Colonic mucosa (tissue), 4 donors: ENCODE measurements at regions not wholly inside any gene's neighbourhood (a gene's known extent, or its start where the extent isn't known, plus 50 kb on each side); places are given as distances from the start of the nearest gene placed in this dataset.

Source experiments
- DNase-seq: peaks from one replicate; pipeline ENCODE4 v3.0.0-alpha.2; 2020
- H3K27ac ChIP-seq: fragments of 200-600 bp; one replicate; pipeline ENCODE4 v1.8.0; 2021
- H3K27me3 ChIP-seq: fragments of 200-600 bp; one replicate; pipeline ENCODE4 v1.8.0; 2021
- H3K36me3 ChIP-seq: fragments of 200-600 bp; one replicate; pipeline ENCODE4 v1.8.0; 2021
- H3K4me1 ChIP-seq: fragments of 200-600 bp; one replicate; pipeline ENCODE4 v1.8.0; 2021; ENCODE audit warnings: mild to moderate bottlenecking
- H3K4me3 ChIP-seq: fragments of 200-600 bp; one replicate; pipeline ENCODE4 v1.8.0; 2021
- H3K9ac ChIP-seq, 2 donors: one replicate each; pipeline ENCODE4 v1.7.0; 2013; ENCODE audit warnings: control low read depth in 2 of 2, low read depth in 2 of 2, low read length in 2 of 2
- H3K9me3 ChIP-seq: fragments of 200-600 bp; one replicate; pipeline ENCODE4 v1.8.0; 2021
- intact Hi-C: fragments of 100-400 bp; cut with DNase I; formaldehyde crosslinking; loops from one replicate; pipeline ENCODE4 v1.14.1; 2022
- TF ChIP-seq, protein P1 (sequence below): fragments of 200-600 bp; IDR thresholded peaks from one replicate; pipeline ENCODE4 v1.8.0; 2022; ENCODE audit warnings: antibody characterized with exemption, mild to moderate bottlenecking
- donor health status: healthy.
- donor health status: DM: no; HTN: no; CAD: no.
- donor health status: DM: no; HTN: no; CAD: no.

DNA sequence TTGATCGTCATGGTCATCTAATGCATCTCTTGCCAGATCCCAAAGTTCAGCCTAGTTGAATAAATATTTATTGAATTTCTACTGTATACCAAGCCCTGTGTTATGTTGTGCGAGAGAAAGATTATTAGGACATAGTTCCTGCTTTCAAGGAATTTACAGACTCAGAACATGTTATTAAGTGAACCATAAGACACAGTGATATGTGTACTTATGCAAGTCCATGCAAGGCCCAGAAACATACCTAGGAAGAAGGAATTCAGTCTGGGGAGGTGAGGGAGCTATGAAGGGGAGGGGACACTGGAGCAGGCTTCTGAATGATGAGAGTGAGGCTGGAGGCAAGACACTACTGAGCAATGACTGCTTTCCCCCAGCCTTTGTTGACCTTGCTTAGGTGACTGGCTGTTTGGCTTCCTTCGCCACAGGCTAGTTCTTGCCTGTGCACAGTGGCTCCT lies 81.4 kb downstream of the ACAA2 start:
- Histone ChIP-seq H3K9me3 (no peaks in the 10 kb centered on the region), H3K4me1 (peaks cover 7% of the 10 kb centered on the region), H3K27me3 (no peaks in the 10 kb centered on the region), H3K36me3 (no peaks in the 10 kb centered on the region), H3K9ac (no peak overlapping the region), H3K4me3 (no peak overlapping the region), H3K27ac (no peak overlapping the region)
- TF ChIP-seq, protein P1, sequence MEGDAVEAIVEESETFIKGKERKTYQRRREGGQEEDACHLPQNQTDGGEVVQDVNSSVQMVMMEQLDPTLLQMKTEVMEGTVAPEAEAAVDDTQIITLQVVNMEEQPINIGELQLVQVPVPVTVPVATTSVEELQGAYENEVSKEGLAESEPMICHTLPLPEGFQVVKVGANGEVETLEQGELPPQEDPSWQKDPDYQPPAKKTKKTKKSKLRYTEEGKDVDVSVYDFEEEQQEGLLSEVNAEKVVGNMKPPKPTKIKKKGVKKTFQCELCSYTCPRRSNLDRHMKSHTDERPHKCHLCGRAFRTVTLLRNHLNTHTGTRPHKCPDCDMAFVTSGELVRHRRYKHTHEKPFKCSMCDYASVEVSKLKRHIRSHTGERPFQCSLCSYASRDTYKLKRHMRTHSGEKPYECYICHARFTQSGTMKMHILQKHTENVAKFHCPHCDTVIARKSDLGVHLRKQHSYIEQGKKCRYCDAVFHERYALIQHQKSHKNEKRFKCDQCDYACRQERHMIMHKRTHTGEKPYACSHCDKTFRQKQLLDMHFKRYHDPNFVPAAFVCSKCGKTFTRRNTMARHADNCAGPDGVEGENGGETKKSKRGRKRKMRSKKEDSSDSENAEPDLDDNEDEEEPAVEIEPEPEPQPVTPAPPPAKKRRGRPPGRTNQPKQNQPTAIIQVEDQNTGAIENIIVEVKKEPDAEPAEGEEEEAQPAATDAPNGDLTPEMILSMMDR: no peak
- no peak for DNase-seq
- intact Hi-C loops: no loop called here

- TF ChIP-seq, protein P1: no peak
- Histone ChIP-seq H3K36me3 (no peaks in the 10 kb centered on the region), H3K9me3 (no peaks in the 10 kb centered on the region), H3K27me3 (no peaks in the 10 kb centered on the region), H3K4me1 (peaks cover 7% of the 10 kb centered on the region), H3K9ac (no peak overlapping the region), H3K4me3 (no peak overlapping the region), H3K27ac (no peak overlapping the region)
- intact Hi-C loops: no loop called here
- no peak for DNase-seq
Measured at GRCh38 chr18:49731421-49731841, 81.9 kb downstream of the ACAA2 start.

GRCh38 chr18:49730951-49731391 lies 82.4 kb downstream of the ACAA2 start:
- intact Hi-C loops: no loop called here
- Histone ChIP-seq H3K36me3 (no peaks in the 10 kb centered on the region), H3K27ac (no peak overlapping the region), H3K4me3 (no peak overlapping the region), H3K4me1 (peaks cover 7% of the 10 kb centered on the region), H3K27me3 (no peaks in the 10 kb centered on the region), H3K9me3 (no peaks in the 10 kb centered on the region), H3K9ac (peak overlapping the region in 1 of 2 donors; percentile 2)
- TF ChIP-seq, protein P1: no peak
- DNase-seq: no peak

DNA sequence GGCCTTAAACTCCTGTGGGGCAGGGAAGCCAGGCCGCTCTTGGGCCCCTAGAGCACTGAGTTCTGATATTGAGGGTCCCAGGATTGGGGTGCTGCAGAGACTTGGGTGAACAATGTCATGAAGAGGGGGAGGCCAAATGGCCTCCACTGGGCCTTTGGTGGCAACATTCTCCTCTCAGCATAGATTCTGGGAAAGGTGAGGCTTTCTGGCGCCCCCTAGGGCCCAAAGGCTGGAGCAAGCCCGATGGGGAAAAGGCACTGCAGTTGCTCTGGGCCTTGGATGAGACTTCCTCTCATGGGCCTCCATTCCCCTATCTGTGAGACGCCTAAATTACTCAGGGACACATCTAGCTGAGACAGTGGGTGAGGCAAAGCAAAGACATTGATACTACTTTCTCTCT lies 84.8 kb downstream of the ACAA2 start:
- Histone ChIP-seq H3K4me3 (no peak overlapping the region), H3K9ac (no peak overlapping the region), H3K9me3 (no peaks in the 10 kb centered on the region), H3K27ac (no peak overlapping the region), H3K36me3 (no peaks in the 10 kb centered on the region), H3K27me3 (no peaks in the 10 kb centered on the region), H3K4me1 (peaks cover 8% of the 10 kb centered on the region)
- intact Hi-C loops: loop anchor here (2.0 kb wide), 1 partner anchor 168 kb away; no protein-coding TSS in a partner anchor
- TF ChIP-seq, protein P1: peak; percentile 64
- DNase-seq: peak; percentile 84

DNA sequence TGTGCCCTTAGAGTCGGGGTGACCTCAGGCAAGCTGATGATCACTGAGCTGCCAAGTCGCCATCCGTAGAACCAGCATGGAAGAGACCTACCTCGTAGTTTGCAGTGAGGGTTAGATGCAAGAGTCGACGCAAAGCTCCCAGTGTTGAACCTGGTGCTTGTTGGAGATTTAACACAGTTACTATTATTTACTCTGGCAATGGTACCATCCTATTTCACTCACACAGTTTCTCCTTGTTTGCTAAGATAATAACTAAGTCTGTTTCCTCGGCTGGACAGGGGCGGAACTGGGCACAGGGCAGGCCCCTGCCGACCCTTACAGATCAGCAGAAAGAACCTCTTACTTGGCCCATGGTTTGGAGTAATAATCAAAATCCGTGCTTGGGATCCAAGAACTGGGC lies 85.5 kb downstream of the ACAA2 start:
- TF ChIP-seq, protein P1: no peak
- no peak for DNase-seq
- Histone ChIP-seq H3K4me1 (peaks cover 15% of the 10 kb centered on the region), H3K27me3 (no peaks in the 10 kb centered on the region), H3K9me3 (no peaks in the 10 kb centered on the region), H3K27ac (no peak overlapping the region), H3K9ac (no peak overlapping the region), H3K4me3 (no peak overlapping the region), H3K36me3 (no peaks in the 10 kb centered on the region)
- intact Hi-C loops: loop anchor here (2.0 kb wide), 1 partner anchor 167 kb away; no protein-coding TSS in a partner anchor
